KBM-7 (cell line): ENCODE measurements at regions not wholly inside any gene's neighbourhood (a gene's known extent, or its start where the extent isn't known, plus 50 kb on each side); places are given as distances from the start of the nearest gene placed in this dataset.

Experiments
- DNase-seq: peaks from one replicate; pipeline ENCODE4 v3.0.0-alpha.2; 2015
- in situ Hi-C: fragments of 300-500 bp; cut with MboI; formaldehyde crosslinking; loops from 2 replicates; pipeline ENCODE4 v1.14.3; 2020; ENCODE audit warnings: low sequenced_read_pairs, low pct_unique_long_range_greater_than_20kb, mixed read lengths

DNA sequence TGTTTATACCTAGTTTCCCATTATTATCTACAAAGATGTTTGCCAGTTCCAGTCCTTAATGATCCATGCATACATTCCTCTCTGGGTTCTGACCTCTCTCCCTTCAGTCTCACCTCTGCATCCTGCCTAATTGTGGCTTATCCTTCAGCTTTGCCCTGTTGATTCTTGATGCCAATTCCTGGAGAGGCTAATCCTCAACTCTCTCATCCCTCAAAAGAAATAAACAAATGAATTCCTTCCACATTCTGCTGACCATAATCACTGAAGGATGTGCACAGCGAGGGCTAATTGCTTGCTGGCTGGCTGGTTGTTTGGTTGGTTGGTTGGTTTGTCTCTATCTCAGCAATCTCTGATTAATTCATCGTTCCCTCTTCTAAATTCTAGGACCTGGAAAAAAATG is 113.8 kb downstream of the IRS2 start:
- in situ Hi-C loops: no loop called here
- no peak for DNase-seq

DNA sequence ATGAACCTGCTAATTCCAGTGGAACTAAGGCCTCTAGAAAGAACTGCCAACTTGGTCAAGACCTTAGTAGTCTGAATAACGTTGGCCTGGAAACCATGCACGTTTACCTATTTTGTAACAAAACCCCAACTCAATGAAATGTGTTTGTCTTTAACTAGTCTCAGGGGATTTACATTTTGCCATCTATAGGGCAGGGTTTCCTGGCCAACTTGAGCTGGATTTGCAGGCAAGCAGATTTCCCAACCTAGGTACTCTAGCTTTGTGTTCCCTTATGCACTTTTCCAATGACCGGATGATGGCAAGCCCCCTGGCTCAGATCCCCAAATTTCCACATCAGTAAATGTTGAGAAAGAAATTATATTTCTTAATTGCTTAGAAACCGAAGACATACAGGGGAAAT is 114.5 kb downstream of the IRS2 start:
- no peak for DNase-seq
- in situ Hi-C loops: no loop called here

DNA sequence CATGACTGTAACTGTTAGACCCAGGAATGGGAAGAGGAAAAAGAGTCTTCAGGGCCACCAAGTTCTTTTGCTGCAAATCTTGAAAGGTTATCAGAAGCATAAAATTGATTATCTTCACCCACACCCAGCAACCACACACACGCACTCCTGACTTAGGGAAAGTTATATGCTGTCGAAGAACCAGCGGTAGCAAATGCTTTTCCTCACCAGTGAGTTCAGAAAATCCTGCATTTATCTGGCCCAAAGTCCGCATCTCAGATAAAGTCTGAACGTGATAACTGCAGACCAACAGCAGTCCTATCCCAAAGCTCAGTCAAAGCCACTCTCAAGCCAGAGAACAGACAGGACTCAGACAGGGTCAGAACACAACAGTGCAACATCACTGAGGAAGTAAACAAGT is 115.6 kb downstream of the IRS2 start:
- in situ Hi-C loops: no loop called here
- no peak for DNase-seq

DNA sequence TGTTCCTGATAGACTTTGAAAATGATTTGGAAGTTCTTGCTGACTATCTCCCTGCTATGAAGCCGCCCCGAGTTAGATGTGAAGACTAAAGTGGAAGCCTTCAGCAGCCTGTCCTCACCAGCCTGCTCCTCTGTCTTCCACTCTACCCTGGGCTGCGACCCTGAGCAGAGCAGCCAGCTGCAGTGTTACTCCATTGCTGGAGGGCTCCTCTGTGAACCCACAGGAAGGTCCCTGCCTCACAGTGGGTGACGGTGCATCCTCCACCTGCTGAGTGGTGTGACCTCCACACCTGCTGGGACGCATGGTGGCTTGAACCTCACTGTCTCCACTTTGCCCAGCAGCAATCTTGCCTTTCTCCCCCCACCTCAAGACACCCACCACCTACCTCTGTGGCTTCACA is 116.4 kb downstream of the IRS2 start:
- in situ Hi-C loops: no loop called here
- DNase-seq: no peak

DNA sequence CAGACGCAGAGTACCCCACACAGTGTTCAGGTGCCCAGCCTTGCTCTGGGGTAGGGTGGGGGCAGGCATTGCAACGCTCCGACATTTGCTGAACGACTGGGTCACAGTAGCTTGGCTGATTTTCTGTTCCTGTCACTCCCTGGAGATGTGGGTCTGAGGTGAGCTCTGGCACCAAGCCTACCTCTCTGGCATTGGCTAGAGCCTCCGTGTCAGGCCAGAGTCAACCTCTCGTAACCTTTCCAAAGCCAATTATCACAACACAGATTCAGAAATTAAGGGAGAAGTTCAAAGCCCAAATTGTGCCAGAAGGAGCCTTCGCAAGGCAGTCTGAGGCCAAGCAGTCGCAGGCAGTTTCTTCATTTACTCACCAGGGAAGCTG is 117.2 kb downstream of the IRS2 start:
- in situ Hi-C loops: no loop called here
- DNase-seq: no peak

DNA sequence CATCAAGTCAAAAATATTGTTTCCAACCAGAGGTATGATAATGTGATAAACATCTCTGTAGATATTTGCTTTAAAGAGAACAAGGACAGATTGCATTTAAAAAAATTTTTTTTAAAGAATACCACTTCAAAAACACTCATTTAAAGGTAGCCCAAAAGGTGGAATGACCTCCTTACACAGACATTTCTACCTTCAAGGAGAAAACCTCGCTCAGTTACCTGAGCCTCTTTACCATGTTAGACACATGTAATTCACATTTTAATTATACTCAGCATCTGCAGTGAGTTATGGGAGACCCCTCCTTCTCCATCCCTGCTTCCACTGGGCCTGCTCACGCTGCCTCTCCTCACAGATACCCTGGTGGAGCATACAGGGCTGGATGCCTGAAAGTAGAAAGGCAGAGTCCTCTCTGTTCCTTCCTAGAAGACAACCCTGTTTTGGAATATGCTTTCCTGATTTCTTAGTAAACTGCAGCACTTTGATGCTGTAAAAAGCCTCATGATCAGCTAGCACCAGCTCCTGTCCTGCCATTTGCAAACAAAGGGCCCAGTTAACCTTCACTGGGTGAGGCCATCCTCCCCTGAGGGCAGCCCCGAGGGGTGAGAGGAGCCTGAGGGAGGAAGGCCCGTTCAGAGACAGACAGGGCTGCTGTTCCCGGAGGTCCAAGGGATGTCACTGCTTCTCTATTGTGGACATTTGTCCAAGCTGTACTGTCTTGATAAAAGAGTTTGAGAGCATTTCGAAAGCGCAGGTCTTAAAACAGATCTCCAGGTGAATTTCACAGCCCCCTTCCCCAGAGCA is 117.8 kb downstream of the IRS2 start:
- in situ Hi-C loops: no loop called here
- no peak for DNase-seq

DNA sequence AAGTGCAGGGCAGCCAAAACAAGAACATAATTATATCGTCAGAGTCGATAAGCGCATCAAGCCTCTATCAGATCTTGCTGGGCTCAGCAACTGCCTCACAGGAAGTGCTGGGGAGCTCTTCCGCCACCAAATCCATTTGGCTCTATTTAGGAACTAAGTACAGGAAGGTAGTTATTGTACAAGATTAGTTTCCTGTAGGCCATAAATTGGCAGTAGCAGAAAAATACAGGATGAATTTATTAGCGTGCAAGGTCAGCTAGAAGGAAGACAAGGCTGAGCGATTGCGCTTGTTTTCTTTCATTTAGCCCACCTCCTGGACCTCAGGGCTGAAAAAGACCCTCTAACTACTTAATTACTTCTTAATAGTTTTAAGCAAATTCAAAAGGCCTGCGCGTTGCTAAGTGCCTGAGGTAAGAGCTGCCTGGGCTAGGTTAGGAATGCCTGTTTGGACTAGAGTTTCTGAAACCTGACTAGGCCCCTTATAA is 118.5 kb downstream of the IRS2 start:
- in situ Hi-C loops: no loop called here
- peak; percentile 38 for DNase-seq

DNA sequence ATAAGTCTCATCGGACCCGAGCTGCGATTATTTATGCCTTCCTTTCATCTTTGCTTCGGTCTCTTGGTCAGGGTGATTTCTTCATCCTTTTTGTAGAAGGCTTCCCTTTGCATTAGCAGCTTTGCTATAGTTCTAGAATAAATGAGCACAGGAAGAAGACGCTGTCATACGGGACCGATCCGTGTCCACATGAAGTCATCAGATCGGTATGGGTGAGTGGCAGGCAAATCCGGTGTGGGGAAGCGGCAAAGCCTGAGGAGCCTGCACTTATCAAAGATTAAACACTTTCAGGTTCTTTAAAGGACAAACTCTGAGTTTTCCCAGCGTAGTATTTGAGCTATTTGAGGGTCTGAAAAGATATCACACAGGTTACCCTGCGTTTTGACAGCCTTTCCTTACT is 119.3 kb downstream of the IRS2 start:
- DNase-seq: no peak
- in situ Hi-C loops: no loop called here

DNA sequence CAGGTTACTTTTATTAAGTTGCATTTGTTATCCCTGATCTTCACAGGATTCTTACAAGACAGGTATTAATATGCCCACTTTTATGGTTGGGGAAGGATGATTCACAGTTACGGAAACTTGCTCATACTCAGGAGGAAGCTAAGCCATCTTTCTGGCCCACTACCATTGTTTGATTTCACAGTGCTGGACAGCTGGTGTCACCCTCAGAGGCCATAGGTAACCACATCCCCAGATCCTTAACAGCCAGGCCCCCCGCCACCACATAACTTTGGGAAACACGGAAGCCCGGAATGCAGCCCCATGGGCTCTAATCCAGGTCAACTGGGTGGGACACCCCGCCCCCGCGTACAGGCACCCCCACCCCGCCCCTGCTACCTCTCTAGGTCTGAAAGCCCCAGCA is 119.7 kb downstream of the IRS2 start:
- in situ Hi-C loops: no loop called here
- no peak for DNase-seq

DNA sequence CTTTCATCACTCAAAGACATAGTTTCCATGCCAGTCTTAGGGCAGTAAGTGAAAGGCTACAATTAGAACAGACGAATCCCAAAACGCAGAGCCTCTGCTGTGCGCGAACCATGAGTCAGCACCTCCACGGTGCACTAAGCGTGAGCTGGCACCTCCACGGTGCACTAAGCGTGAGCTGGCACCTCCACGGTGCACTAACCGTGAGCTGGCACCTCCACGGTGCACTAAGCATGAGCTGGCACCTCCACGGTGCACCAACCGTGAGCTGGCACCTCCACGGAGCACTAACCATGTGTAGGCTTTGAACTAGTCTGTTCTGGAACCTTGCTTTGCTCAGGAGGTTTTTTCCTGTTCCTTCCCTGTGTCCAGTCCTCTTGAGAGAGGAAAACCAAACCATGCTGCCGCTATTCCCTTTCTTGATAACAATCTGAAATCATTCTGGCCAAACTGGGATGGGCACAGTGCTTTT is 120.6 kb downstream of the IRS2 start:
- in situ Hi-C loops: no loop called here
- no peak for DNase-seq

DNA sequence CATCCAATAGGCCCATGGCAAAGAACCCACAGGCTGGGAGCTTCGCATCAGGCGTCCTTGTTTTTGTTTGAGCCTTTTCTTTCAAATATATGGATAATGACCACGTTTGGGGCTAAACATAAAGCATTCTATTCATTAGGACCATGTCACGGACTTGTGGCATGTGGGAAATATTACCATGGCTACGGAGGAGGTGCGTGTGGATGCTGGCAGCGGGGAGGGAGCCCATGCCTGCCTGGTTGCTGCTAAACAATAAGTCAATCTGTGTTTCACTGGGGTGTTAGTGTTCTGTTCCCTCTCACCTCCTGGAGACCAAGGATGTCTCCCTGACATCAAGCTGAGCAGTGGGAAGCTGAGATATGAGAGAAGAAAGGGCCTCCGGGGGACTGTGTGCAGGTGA is 121.1 kb downstream of the IRS2 start:
- in situ Hi-C loops: no loop called here

DNA sequence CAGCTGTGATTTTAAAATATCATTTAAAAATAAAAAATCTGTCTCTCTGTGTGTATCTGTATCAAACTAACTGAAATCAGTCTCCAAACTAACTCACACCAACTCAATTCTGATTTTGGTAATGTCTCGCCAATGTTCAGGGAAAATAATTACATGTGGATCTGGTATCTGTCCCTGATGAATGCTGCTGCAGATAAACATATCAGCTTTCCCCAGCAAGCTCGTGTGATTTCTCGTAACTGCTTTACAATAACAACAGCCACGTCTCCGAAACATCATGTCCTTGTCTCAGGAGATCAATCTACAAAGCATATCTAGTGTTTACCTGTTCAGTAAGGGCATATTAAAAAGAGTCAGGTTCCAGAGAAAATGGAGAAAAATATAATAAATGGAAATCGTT is 129.0 kb downstream of the IRS2 start:
- DNase-seq: no peak
- in situ Hi-C loops: no loop called here

More for the DNA sequence above, 121.1 kb downstream of the IRS2 start:
- no peak for DNase-seq

DNA sequence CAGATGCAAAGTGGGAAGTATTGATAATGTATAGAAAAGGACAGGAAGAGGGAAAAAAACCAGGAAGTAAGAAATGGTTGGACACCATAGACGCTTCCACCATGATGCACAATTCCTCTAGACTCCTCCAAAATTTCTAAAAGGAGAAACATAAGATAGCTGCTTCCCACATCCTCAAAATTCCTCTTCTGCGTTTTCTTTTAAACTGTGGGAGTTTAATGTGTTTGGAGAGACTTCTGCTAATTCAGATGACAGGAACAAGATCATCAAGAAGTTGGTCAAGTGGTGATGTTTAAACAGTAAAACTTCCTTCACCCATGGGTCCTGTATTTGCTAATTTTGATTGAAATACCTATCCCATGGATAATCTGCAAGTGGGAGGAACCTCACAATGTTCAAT is 130.2 kb downstream of the IRS2 start:
- no peak for DNase-seq
- in situ Hi-C loops: no loop called here

DNA sequence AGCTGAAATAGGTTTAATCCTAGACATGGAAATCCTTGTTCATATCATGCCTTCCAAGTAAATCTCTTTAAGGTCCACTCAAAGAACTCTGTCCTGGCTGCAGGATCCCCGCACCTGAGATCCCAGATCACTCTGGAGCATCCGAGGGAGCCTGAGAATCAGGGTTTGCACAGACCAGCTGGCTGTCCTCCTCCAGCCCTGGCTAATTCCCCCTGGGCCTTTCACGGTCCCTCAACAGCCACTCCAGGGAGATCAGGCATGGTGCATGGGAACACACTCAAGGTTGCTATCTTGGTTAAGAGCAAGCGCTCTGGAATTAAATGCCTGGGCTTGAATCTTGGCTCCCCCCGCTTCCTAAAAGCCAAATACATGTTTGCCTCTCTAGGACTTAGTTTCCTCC is 130.8 kb downstream of the IRS2 start:
- no peak for DNase-seq
- in situ Hi-C loops: no loop called here

DNA sequence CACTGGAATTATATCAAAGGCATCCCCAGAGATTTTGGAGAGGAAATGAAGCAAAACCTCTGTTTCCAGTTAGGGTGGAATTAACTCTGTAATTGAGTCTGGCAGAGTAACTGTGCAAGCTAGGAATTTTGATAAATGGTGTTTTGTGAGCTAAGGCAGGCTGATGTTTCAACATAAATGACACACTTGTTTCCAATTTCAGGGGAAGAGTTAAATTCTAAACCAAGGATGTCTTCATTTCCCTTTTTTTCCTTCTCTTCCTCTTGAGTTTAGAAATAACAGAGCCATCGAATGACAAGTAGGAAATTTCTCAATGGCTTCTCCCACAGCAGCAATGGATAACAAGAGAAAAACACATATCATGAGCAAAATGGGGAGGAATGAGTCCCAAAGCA is 131.2 kb downstream of the IRS2 start:
- DNase-seq: peak; percentile 24
- in situ Hi-C loops: no loop called here

DNA sequence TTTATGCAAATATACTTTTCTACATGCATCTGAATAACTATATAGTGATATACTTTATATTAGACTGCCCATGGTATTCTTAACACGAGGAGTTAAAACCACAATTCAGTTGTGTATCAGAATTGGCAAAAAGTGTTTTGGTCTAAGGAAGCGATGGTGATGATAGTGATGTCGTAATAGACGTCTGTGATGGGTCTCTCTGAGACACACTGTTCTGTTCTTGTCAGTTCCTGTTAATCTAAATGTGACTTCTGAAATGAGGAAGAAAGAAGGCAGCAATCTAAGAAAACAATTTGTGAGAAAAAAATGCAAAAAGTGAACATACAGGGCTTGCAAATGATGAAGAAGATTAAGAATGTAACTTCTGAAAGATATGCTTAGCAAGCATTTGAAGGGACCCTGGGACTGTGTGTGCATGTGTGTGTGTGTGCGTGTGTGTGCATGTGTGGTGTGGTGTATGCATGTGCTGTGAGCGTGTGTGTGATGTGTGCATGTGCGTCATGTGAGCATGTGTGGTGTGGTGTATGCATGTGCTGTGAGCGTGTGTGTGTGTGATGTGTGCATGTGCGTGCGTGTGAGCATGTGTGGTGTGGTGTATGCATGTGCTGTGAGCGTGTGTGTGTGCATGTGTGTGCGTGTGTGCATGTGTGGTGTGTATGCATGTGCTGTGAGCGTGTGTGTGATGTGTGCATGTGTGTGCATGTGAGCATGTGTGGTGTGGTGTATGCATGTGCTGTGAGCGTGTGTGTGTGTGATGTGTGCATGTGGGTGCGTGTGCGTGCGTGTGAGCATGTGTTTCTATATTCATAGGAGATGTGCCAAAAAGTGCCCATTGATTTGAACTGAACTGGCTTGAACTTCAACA is 131.8 kb downstream of the IRS2 start:
- in situ Hi-C loops: no loop called here
- peak; percentile 90 for DNase-seq

DNA sequence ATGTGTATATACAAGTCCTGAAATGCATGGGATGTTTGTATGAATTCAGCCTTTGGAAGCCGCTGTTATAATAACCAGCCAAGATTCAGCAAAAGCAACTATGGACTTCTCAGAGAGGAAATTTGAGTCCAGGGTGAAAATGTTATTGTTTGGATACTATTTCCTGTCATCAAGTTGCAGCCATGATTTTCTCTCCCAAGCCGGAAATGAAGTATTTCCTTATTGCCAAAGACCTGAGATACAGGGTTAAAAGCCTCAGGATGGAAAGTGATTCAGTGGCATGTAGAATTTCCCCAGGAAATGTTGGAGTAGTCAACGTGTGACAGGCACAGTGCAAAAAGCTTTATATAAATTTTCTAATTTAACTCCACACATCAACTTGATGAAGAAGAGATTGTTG is 133.9 kb downstream of the IRS2 start:
- peak; percentile 20 for DNase-seq
- in situ Hi-C loops: no loop called here

DNA sequence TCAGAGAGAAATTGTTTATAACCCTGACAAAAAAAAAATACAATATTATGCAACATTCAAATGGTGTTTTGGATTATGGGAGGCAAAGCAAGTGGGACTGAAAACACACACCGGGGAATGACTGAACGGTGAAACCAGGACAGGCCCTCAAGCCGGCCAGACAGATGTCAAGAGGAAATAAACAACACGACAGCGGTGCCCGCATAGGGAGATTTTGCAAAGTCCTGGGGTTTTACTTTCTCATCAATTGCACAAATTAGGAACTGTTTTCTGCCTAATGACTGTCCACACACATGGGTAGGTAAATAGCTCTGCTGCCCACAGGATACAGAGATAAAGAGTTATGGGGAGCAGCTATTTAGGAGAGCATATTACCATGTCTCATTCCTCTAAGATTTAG is 134.5 kb downstream of the IRS2 start:
- in situ Hi-C loops: no loop called here
- DNase-seq: no peak

DNA sequence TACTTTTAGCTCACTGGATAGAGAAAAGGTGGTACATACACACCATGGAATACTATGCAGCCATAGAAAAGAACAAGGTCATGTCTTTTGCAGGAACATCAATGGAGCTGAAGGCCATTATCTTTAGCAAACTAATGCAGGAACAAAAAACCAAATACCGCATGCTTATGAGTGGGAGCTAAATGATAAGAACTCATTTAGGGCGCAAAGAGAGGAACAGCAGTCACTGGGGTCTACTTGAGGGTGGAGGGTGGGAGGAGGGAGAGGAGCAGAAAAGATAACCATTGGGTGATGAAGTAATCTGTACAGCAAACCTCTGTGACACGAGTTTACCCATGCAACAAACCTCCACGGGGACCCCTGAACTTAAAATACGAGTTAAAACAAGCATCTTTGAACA is 135.1 kb downstream of the IRS2 start:
- in situ Hi-C loops: no loop called here
- DNase-seq: no peak

DNA sequence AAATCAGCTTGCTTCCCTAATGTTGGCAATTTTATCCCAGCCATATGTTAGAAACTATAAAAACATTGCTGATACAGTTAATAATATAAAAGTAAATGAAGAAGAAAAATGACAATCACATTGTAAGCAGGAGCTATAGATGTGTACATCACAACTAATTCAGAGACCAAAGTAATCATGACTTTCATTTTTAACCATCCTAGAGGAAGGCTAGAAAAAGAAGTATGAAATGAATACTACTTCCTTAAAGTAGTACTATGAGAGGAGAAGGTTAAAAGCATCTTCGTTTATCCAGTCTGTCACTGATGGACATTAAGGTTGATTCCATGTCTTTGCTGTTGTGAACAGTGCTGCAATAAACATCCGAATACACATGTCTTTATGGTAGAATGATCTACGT is 135.5 kb downstream of the IRS2 start:
- no peak for DNase-seq
- in situ Hi-C loops: no loop called here
